DMS 273 treated with DMSO at 0.1 percent for 48 hours (cell line): ENCODE measurements at regions not wholly inside any gene's neighbourhood (a gene's known extent, or its start where the extent isn't known, plus 50 kb on each side); places are given as distances from the start of the nearest gene placed in this dataset.
A peak's percentile ranks its signal among the peaks of the same experiment; 100 is the strongest.
"Not testable (repeated sequence)": the region's sequence is repeated elsewhere in the genome, so short reads cannot be mapped to it uniquely, and the experiment has no call there.

ENCODE experiments used
- DNase-seq: peaks from one replicate; lab custom pipeline; 2025; lab: John Stamatoyannopoulos, UW

DNA sequence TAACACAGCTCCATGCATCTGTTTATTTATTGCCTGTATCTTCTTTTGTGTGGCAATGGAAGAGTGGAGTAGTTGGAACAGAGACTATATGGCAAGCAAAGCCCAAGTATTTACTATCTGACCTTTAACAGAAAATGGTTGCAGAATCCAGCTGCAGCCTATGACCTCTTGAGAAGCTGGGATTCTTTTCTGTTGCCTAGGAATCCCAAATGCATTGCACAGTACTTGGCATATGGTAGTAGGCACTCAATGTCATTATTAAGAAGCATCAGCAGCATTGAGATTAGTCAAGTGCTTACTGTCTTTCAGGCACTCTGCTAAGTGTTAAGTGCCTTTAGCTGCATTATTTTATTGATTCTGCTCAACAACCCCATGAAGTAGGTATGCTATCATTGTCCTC is 331.6 kb downstream of the CCDC85A start:
- DNase-seq, result no peak

DNA sequence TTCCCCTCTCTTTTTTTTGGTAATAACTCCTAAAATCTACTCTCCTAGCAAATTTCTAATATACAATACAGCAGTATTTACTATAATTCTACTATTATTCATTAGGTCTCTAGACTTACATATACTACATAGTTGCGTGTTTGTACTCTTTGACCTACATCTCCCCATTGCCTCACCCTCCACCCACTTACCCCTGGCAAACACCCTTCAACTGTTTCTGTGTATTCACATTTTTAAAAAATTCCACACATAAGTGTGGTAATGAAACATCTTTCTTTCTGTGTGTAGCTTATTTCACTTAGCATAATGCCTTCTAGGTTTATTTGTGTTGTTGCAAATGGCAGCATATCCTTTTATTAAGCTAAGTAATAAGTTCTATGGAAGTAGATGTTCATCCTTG is 336.0 kb downstream of the CCDC85A start:
- DNase-seq, result no peak

DNA sequence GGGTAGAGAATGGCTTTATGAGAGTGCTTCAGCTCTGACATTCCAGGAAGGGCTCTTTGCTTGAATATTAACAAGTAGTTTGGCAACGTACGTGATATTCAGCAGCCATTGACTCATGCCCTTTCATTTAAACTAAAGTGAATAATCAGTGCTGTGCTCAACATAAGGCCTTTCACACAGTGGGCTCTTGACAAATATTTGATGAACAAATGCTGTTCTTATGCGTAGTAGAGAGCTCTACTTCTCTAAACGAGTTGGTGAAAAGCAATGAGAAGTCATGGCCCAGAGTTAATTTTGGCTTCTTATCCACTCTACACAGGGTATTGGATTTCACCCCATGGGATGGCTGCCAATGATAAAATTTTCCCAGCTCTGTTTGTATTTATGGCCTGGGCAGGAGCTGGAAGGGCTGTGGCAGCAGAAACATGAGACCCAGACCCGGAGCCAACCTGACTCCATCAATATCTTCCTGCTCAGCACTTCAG is 338.9 kb downstream of the CCDC85A start:
- peak; percentile 77 for DNase-seq

DNA sequence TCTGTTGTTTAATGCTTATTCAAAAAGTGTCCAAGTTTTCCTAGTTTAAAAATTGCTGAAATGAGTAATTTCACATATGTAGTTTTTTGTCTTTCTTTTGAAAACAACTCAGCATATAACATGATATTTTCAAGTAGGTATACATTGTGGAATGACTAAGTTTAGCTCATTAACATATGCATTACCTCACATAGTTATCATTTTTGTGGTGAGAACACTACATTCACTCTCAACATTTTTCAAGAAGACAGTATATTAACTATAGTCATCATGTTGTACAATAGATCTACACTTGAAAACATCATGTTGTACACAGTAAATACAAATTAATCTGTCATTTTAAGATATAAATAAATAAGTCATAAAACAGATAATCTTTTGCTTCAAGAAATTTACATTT is 340.0 kb downstream of the CCDC85A start:
- DNase-seq, result no peak

DNA sequence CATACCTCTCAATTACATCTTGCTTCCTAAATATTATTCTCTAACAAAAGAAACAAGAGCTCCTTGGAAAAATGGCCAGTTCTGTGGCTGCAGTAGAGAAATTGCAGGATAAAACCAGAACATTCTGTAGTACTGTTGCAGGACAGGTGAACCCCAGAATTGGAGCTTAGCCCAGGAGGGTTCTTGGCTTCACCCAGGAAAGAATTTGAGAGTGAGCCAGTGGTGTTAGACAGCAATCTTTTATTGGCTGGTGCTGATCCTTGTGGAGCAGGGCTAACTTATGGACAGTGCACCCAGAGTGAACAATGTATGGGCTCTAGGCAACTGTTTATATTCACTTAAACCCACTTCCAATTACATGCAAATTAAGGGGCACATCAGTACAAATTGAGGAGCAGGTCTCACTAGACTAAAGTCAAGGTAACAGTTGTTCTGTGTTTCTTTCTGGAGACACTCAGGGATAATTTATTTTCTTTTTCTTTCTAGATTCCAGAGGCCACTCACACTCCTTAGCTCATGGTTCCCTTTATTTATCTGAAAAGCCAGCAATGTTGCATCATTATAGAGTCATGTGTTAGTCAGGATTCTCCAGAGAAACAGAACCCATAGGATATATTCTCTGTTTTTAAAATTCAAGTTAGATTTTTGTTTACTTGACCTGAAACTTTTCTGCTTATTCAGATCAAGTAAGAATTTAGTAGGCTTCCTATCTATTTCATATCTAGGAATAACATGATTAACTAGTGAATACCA is 348.1 kb downstream of the CCDC85A start:
- no peak for DNase-seq

DNA sequence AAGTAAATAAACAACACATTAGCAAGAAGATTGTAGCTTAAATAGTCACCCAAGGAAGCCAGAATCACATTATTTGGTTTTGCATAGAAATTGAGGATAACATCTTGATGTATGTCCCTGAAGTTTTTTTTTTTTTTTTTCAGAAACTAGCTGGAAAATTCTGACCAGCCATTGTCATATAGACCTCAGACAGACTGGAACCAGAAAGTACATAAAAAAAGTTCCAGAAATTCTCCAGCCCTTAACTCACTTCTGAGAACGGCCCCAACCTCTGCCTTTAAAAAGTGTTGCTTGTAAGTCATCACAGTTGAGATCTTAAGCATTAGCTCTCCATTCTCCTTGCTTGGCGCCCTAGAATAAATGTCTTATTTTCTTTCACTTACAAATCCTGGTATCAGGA is 350.5 kb downstream of the CCDC85A start:
- DNase-seq, result no peak

DNA sequence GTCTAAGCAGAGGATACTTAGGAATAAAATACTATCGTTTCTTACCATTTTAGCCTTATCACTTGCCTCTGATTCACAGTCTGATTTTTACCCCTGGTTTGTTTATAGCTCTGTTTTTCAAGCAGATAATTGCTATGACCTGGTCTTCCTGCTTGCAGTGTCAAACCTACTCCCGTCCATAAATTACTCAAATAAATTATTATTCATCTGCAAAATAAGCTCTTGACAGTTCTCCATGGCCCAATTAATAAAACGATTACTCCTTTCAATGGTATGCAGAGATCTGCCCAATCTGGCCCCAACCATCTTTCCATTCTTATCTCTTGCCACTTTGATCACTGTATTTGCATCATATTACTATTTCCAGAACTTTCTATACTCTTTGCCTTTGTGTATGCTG is 354.0 kb downstream of the CCDC85A start:
- no peak for DNase-seq

DNA sequence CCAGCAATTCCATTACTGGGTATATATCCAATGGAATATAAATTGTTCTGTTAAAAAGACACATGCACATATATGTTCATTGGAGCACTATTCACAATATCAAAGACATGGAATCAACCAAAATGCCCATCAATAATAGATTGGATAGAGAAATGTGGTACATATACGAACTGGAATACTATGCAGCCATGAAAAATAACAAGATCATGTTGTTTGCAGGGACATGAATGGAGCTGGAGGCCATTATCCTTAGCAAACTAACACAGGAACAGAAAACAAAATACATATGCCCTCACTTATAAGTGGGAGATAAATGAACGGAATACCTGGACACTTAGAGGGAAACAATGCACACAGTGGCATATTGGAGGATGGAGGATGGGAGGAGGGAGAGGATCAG is 355.8 kb downstream of the CCDC85A start:
- DNase-seq, result no peak

DNA sequence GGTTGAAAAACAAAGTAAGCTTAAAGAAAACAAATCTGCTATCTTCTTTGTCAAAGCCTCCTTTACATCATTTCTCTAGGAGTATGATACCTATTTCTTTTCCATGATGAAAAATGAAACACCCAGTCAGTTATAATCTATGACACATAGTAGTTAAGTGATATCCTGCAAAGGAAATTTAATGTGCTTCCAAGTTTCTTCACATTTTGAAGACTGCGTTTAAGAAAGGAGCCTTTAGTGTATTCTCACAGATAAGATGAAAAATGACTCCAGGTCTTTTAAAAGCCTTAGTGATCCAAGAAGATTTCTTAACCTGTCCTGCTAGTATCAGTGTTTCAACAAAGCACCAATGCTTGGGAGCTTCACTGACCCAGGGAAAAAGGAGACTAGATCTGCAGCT is 356.7 kb downstream of the CCDC85A start:
- DNase-seq, result no peak

DNA sequence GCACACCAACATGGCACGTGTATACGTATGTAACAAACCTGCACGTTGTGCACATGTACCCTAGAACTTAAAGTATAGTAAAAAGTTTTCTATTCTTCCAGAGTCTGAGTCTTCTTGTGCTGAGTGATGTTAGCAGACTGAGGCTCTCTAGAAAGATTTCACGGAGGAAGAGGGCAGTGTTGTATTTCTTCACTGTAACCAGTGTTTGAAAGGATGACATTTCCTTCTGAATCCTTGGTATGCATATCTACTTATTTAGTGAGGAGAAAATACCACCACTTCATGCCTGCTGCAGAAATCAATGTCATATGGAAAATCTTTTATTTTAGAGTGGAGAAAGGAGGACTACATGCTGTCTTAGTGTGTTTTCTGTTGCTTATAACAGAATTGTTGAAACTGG is 357.1 kb downstream of the CCDC85A start:
- no peak for DNase-seq

DNA sequence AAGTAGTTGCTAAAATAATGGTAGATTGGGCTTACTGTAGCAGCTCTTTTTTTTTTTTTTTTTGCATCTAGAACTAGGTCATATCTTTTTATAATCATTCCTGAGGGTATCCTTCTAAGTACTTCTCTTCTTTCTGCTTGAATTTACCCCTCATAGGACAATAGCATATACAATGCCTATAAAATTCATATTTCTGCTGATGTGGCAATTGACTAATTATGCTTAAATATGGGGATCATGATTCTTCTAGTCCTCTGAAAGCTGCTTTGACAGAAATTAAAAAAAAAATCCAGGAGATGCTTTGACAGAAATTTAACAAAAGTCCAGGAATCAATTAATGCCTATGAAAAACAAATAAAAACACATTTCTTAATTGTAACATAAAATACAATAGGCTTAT is 358.4 kb downstream of the CCDC85A start:
- no peak for DNase-seq

DNA sequence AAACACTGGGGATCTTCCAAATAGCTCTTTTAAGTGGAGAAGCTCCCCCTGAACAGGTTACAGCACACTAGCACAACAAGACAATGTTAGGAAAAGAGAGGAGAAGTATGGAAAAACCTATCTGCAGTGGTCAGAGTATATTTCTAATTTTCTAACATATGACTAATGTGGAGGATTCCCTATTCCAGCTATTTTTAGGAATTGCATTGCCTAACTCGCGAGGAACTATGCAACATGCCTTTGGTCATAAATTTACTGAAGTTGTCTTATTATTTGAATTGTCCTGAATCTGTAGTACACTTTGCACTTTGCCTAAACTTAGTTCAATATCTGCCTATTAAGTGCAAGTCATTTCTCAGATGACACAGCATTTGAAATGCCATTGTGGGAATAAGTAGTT is 381.4 kb downstream of the CCDC85A start:
- no peak for DNase-seq

DNA sequence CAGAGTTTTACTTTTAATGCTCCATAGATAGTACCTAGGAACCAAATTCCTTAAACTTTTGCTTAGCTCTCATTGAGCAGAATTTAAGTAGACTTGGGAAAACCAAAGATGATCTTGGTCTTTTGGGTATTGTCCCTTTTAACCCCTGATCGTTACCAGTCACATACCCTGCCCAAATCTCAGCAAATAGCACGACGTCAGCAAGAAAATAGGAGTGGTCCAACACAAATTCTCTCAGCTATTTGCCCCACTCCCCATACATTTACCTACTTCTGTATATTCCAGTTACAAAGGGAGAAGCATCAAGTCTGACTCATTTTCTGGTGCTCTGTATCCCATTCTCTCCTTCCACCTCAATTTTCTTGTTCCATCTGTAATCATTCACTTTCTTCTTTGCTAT is 387.3 kb downstream of the CCDC85A start:
- no peak for DNase-seq

DNA sequence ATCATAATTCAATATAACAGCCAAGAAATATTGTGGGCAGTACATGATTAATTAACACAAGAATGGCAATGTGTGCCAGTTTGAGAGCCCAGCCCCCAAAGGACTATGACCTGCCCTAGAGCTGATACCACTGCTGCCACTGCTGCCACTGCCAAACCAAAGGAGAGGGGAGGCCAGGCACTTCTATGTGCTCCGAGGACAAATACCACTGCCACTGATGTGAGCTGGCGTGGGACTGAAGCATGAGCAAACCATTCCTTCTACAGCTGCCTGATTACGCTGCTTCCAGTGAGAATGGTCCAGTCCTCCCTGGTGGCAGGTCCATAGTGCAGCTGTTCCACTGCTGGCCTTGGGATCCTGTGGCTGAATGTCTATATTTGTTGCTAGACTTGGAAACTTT is 392.2 kb downstream of the CCDC85A start:
- no peak for DNase-seq

DNA sequence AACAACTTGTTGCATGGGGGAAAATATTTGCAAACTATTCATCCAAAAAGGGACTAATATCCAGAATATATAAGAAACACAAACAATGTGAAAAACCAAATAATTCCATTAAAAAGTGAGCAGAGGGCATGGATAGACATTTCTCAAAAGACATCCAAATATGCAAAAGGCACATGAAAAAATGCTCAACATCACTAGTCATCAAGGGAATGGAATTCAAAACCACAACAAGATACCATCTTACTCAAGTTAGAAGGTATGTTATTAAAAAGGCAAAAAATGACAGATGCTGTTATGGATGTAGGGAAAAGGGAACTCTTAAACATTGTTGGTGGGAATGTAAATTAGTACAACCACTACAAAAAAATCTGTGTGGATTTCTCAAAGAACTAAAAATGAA is 396.5 kb downstream of the CCDC85A start:
- no peak for DNase-seq

DNA sequence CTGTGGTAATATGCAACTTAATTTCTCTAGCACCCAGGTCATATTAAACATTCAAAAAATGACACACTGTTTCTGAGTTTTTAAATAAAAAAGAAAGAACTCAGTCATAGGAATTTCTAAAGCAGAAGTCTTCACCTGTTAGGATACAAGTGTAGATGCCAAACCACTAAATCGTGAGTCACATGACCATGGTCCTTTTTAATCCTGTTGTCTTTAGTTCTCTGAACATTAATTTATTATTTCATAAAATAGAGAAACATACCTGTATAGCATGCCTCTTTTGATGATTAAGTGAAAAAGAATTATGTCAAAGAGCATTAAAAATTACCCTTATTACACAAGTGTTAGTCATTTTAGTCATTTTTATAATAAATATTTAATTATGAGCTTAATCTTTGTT is 398.8 kb downstream of the CCDC85A start:
- DNase-seq, result no peak

DNA sequence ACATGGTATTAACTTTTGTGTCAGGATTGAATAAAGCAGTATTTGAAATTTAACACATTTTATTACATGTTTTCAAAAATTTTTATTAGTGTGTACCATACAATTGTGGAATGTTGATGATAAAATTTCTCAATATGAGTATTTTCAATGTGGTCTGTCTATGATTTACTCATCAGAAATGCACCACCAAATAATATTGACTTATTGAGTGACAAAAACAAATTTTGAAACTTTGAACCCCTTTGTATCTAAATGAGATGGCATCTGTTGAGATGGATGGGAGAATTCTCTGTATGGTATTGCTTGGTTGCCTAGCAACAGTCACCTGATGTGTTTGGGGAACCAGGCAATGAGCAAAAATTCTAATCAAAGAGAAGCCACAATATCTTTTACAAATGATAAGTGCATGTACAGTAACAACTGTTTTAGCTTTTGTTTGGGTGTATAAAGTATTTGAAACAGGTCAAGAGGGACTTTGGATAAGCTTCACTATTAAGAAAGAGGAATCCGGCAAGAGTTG is 400.1 kb downstream of the CCDC85A start:
- DNase-seq, result no peak

DNA sequence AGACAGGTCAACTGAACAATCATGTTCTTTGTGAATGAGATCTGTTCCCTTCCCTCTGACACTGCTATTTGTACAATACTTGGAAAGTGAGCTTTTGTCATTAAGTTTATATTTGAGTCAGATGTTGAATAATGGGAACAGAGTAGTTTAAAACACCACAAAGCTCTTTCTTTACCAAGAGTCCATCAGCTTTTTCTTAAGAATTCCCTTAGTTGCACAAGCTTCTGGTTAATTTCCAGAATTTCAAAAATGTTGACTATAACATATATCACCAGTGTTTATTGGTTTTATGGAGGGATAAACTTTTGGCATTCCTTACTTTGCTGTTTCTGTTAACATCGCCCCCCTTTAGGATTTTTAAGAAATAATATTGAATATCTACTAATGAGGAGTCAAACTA is 403.7 kb downstream of the CCDC85A start:
- DNase-seq, result no peak

DNA sequence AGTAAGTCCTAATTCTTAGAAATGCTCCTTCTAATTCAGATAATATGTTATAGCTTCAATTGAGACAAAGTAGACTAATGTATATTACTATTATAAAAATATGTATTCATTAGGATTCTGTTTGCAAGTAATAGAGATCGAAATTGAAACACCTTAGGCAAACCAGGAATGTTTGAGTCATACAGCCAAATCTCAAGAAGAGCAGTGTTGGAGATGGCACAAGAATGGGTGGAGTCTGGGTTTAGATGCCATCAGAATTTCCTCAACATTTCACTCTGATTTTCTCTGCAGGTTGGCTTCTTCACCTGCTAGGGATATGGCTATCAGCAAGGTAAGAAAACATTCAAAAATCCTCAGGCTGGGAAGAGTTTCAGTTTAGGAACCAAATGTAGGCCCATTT is 405.4 kb downstream of the CCDC85A start:
- DNase-seq, result no peak

DNA sequence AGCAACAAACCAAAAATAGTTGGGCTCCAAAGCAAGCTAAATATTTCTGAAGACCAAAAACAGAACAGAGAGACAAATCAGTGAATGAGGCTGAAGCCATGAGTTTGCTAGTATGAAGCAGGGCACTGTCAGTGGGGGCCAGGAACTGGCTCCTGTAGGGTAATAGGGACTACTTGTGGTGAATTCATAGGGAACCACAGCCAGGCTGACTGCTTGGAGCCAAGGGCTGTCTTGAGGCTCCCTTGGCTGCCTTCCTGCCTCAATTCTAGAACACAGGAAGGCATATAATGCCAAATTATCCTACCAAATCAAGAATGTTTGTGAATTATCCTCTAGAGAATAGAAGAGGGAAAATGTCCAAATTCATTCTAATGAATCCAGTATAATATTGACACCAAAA is 406.0 kb downstream of the CCDC85A start:
- DNase-seq, result no peak

DNA sequence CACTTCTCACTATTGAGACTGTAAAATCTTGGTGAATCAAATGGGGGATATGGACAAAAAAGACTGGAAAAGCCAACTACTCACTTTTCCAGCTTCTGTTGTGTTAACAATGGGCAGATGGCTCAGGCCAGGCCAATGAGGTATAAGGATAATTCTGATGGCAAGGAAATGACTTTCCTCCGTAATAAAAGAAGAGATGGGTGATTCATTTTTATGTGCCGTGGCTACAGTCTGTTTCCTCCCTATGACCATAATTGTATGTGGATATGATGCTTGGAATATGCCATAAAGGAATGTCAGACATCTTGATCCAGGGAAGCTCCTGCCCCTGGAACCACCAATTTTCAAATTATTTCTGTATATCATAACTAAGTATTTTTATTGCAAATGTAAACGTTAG is 406.8 kb downstream of the CCDC85A start:
- no peak for DNase-seq

DNA sequence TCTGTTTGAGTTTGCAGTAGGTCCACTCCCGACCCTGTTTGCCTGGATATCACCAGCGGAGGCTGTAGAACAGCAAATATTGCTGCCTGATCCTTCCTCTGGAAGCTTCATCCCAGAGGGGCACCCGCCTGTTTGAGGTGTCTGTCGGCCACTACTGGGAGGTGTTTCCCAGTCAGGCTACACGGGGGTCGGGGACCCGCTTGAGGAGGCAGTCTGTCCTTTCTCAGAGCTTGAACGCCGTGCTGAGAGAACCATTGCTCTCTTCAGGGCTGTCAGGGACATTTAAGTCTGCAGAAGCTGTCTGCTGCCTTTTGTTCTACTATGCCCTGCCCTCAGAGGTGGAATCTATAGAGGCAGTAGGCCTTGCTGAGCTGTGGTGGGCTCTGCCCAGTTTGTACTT is 422.3 kb downstream of the CCDC85A start:
- not testable (repeated sequence) for DNase-seq

DNA sequence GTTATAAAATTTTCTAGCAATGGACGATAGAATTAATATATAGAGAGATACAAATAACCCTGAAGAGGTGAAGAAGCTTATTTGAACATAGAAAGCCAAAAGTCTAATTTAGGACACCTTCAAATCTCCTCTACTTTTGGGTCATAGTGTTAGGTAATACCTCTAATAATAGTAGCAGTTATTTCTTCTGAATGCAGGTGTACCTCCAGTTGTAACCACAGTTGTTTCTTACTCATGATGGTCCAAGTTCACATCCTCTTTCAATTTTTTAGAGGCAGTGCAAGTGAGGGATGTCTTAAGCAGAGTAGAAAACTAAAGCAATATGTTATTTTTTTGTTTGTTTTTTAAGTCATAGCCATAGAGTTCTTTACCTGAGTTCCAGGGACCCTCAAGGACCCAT is 429.5 kb downstream of the CCDC85A start:
- no peak for DNase-seq

DNA sequence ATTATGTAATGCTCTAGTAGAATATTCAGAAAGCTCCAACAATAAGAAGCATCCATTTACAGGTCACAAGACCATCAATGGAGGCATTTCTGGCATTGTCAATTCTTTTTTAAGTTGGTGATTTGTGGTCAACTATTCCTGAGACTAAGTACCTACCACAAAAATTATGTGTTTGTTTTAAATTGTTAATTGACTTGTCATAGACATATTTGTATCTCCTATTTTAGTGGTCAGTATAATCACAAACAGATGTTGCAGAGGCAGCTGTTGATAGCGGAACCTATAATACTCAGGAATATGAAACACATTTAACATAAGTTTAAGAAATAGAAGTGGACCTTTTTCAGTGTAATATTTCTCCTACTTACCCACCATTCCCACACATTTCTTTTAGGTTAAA is 430.1 kb downstream of the CCDC85A start:
- no peak for DNase-seq
